ENCODE measurements at regions not wholly inside any gene's neighbourhood (a gene's known extent, or its start where the extent isn't known, plus 50 kb on each side); places are given as distances from the start of the nearest gene placed in this dataset.
"Not testable (repeated sequence)": the region's sequence is repeated elsewhere in the genome, so short reads cannot be mapped to it uniquely, and the experiment has no call there.

DNA sequence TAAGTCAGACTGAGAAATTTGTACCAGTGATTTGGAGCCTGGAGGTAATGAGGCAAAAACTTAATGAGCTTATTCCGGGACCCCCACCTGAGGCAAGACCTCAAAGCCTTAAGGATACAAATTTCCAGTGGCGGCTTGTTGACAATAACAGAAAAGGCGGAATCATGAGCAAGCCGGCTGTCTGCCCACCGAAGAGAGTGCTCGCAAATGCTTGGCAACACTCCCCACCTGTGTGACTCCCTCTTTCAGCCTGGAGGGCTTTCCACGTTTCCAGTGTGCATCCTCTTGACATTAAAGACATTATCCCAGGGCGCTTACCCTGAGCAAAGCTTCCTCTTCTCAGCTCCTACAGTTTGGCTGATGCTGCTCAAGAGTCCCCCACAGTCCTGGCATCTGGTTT is 830.4 kb upstream of the TPTE start:
- not testable (repeated sequence) for H3K4me1 Mint-ChIP-seq, H3K9me3 Mint-ChIP-seq, H3K4me3 Mint-ChIP-seq

DNA sequence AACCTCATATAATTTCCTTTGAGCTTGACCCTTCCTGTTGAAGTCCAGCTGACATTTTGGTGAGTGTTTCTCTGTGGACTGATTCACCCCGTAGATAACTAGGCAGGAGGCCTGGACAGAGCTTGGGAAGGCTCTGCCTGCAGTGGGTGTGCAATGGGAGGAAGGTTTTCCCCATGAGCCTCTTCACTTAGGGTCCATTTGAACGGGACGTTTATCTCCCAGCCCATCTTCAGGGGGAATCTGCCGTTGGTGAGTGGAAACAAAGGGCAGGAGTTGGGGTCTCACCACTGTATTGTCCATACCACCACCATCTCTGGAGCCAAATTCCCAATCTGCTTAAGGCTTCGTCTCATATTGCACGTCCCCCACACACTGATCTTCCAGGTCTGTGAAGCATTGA is 825.6 kb upstream of the TPTE start:
- H3K4me1 ChIP-seq (ENCODE audit: control insufficient read depth in 2 of 2, insufficient read depth in 2 of 2, low read length in 2 of 2); H3K9me3 ChIP-seq (ENCODE audit: control insufficient read depth in 2 of 3, low read length in 3 of 3); H3K9me3 Mint-ChIP-seq; H3K4me1 Mint-ChIP-seq; CTCF ChIA-PET; H3K36me3 ChIP-seq (ENCODE audit: control insufficient read depth in 2 of 3, insufficient read depth in 3 of 3, low read length in 3 of 3); intact Hi-C loops (cut with micrococcal nuclease); H3K4me3 ChIP-seq (ENCODE audit: low read length); ATAC-seq; POLR2A ChIA-PET; H3K27ac ChIP-seq (ENCODE audit: low read depth, low read length); DNase-seq; H3K27me3 Mint-ChIP-seq; H3K36me3 Mint-ChIP-seq; H3K4me3 Mint-ChIP-seq; H3K27ac Mint-ChIP-seq; H3K27me3 ChIP-seq (ENCODE audit: control insufficient read depth in 2 of 2, insufficient read depth in 2 of 2, low read length in 2 of 2): not testable (repeated sequence)

More for the DNA sequence above, 830.4 kb upstream of the TPTE start:
- intact Hi-C loops (cut with micrococcal nuclease); H3K4me3 ChIP-seq (ENCODE audit: low read length); H3K36me3 ChIP-seq (ENCODE audit: control insufficient read depth in 2 of 3, insufficient read depth in 3 of 3, low read length in 3 of 3); H3K27me3 Mint-ChIP-seq; ATAC-seq; H3K36me3 Mint-ChIP-seq; H3K27me3 ChIP-seq (ENCODE audit: control insufficient read depth in 2 of 2, insufficient read depth in 2 of 2, low read length in 2 of 2); H3K9me3 ChIP-seq (ENCODE audit: control insufficient read depth in 2 of 3, low read length in 3 of 3); CTCF ChIA-PET; H3K4me1 ChIP-seq (ENCODE audit: control insufficient read depth in 2 of 2, insufficient read depth in 2 of 2, low read length in 2 of 2); H3K27ac ChIP-seq (ENCODE audit: low read depth, low read length); H3K27ac Mint-ChIP-seq; DNase-seq; POLR2A ChIA-PET: not testable (repeated sequence)

DNA sequence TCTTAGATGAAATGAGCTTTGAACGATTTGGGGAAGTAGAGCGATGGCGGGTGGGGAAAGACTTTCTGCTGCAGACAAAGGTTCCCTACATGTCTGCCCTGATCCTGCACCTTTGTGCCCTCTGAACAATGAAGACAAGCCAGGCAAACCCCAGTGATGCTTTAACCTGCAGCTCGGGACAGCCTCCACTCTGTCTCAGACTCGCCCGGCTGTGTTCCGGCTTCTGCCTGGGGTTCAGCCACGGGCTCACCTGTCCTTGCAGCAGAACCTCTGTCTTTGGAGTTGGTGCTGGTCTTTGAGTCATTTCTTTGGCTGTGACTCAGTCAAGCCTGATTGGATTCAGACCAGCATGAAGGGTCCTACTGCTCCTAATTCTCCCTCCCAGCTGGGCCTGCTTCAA is 823.6 kb upstream of the TPTE start:
- POLR2A ChIA-PET; H3K27me3 ChIP-seq (ENCODE audit: control insufficient read depth in 2 of 2, insufficient read depth in 2 of 2, low read length in 2 of 2); H3K9me3 ChIP-seq (ENCODE audit: control insufficient read depth in 2 of 3, low read length in 3 of 3); H3K4me3 Mint-ChIP-seq; DNase-seq; ATAC-seq; H3K4me1 Mint-ChIP-seq; H3K27me3 Mint-ChIP-seq; CTCF ChIA-PET; H3K4me1 ChIP-seq (ENCODE audit: control insufficient read depth in 2 of 2, insufficient read depth in 2 of 2, low read length in 2 of 2); H3K36me3 ChIP-seq (ENCODE audit: control insufficient read depth in 2 of 3, insufficient read depth in 3 of 3, low read length in 3 of 3); H3K4me3 ChIP-seq (ENCODE audit: low read length); H3K27ac ChIP-seq (ENCODE audit: low read depth, low read length); H3K9me3 Mint-ChIP-seq; H3K36me3 Mint-ChIP-seq; H3K27ac Mint-ChIP-seq; intact Hi-C loops (cut with micrococcal nuclease): not testable (repeated sequence)

DNA sequence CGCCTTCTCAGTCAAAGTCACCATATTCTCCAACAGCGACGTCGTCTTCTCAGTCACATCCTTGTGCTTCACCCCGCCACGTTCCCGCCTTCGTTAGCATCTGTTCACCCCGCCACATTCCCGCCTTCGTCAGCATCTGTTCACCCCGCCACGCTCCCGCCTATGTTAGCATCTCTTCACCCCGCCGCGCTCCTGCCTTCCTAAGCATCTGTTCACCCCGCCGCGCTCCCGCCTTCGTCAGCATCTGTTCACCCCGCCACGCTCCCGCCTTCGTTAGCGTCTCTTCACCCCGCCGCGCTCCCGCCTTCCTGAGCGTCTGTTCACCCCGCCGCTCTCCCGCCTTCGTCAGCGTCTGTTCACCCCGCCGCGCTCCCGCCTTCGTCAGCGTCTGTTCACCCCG is 816.4 kb upstream of the TPTE start:
- H3K27me3 Mint-ChIP-seq; H3K4me1 Mint-ChIP-seq; POLR2A ChIA-PET; H3K27me3 ChIP-seq (ENCODE audit: control insufficient read depth in 2 of 2, insufficient read depth in 2 of 2, low read length in 2 of 2); H3K9me3 ChIP-seq (ENCODE audit: control insufficient read depth in 2 of 3, low read length in 3 of 3); intact Hi-C loops (cut with micrococcal nuclease); H3K4me3 Mint-ChIP-seq; CTCF ChIA-PET; H3K27ac ChIP-seq (ENCODE audit: low read depth, low read length); ATAC-seq; H3K4me3 ChIP-seq (ENCODE audit: low read length); DNase-seq; H3K4me1 ChIP-seq (ENCODE audit: control insufficient read depth in 2 of 2, insufficient read depth in 2 of 2, low read length in 2 of 2); H3K9me3 Mint-ChIP-seq; H3K36me3 ChIP-seq (ENCODE audit: control insufficient read depth in 2 of 3, insufficient read depth in 3 of 3, low read length in 3 of 3); H3K27ac Mint-ChIP-seq; H3K36me3 Mint-ChIP-seq: not testable (repeated sequence)

DNA sequence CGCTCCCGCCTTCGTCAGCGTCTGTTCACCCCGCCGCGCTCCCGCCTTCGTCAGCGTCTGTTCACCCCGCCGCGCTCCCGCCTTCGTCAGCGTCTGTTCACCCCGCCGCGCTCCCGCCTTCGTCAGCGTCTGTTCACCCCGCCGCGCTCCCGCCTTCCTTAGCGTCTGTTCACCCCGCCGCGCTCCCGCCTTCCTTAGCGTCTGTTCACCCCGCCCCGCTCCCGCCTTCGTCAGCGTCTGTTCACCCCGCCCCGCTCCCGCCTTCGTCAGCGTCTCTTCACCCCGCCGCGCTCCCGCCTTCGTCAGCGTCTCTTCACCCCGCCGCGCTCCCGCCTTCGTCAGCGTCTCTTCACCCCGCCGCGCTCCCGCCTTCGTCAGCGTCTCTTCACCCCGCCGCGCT is 815.9 kb upstream of the TPTE start:
- H3K27me3 Mint-ChIP-seq; intact Hi-C loops (cut with micrococcal nuclease); CTCF ChIA-PET; H3K9me3 Mint-ChIP-seq; H3K27ac ChIP-seq (ENCODE audit: low read depth, low read length); H3K36me3 Mint-ChIP-seq; H3K9me3 ChIP-seq (ENCODE audit: control insufficient read depth in 2 of 3, low read length in 3 of 3); ATAC-seq; DNase-seq; POLR2A ChIA-PET; H3K27me3 ChIP-seq (ENCODE audit: control insufficient read depth in 2 of 2, insufficient read depth in 2 of 2, low read length in 2 of 2); H3K4me3 ChIP-seq (ENCODE audit: low read length); H3K4me3 Mint-ChIP-seq; H3K36me3 ChIP-seq (ENCODE audit: control insufficient read depth in 2 of 3, insufficient read depth in 3 of 3, low read length in 3 of 3); H3K4me1 Mint-ChIP-seq; H3K27ac Mint-ChIP-seq; H3K4me1 ChIP-seq (ENCODE audit: control insufficient read depth in 2 of 2, insufficient read depth in 2 of 2, low read length in 2 of 2): not testable (repeated sequence)

DNA sequence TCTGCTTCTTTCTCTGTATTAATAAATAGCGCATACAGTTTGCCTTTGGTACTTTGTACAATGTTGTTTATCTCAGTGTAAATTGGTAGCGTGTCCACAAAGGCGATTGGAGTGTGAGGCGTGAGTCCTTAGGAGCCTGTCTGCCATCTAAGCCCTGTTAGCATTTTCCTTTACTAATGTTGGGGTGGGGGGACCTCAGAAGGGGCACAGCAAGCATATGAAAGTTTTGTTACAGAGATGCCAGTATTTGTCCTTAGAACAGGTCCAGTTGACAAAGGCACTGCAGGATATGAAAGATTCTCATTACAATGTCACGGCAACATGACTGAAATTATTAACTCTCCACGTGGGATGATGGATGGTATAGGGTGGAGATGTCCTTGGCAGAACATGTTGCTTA is 796.8 kb upstream of the TPTE start:
- H3K27ac Mint-ChIP-seq; H3K36me3 Mint-ChIP-seq; ATAC-seq; intact Hi-C loops (cut with micrococcal nuclease); DNase-seq; POLR2A ChIA-PET; H3K4me3 Mint-ChIP-seq; H3K4me1 ChIP-seq (ENCODE audit: control insufficient read depth in 2 of 2, insufficient read depth in 2 of 2, low read length in 2 of 2); H3K27me3 Mint-ChIP-seq; H3K4me1 Mint-ChIP-seq; H3K4me3 ChIP-seq (ENCODE audit: low read length); H3K27me3 ChIP-seq (ENCODE audit: control insufficient read depth in 2 of 2, insufficient read depth in 2 of 2, low read length in 2 of 2); H3K27ac ChIP-seq (ENCODE audit: low read depth, low read length); H3K36me3 ChIP-seq (ENCODE audit: control insufficient read depth in 2 of 3, insufficient read depth in 3 of 3, low read length in 3 of 3); CTCF ChIA-PET: not testable (repeated sequence)
- peaks cover 0 to 39% (median 16%) of the 10 kb centered on the region in 11 donors for H3K9me3 Mint-ChIP-seq
- H3K9me3 ChIP-seq (ENCODE audit: control insufficient read depth in 2 of 3, low read length in 3 of 3): peaks cover 0 to 17% (median 0%) of the 10 kb centered on the region in 3 experiments

DNA sequence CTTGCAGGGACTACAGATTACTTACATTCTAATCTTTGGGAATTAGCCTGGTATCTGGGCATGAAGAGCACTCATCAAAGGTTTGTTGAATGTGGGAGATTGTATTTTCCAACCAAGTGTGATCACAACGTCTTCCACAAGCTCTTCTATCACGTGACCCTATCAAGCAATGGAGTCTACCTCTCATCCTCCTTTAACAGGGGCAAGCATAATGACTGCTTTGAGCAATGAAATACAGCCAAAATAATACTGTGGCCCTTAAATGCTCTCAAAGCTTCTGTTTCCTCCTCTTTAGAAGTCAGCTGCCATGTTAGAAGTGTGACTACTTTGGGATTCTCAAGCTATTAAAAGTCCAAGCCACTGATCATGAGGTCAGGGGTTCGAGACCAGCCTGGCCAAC is 794.2 kb upstream of the TPTE start:
- H3K4me1 Mint-ChIP-seq; H3K36me3 ChIP-seq (ENCODE audit: control insufficient read depth in 2 of 3, insufficient read depth in 3 of 3, low read length in 3 of 3); H3K4me3 ChIP-seq (ENCODE audit: low read length); H3K27me3 Mint-ChIP-seq; ATAC-seq; CTCF ChIA-PET; H3K36me3 Mint-ChIP-seq; H3K4me1 ChIP-seq (ENCODE audit: control insufficient read depth in 2 of 2, insufficient read depth in 2 of 2, low read length in 2 of 2); DNase-seq; H3K4me3 Mint-ChIP-seq; H3K27ac ChIP-seq (ENCODE audit: low read depth, low read length); H3K27ac Mint-ChIP-seq; POLR2A ChIA-PET; intact Hi-C loops (cut with micrococcal nuclease); H3K27me3 ChIP-seq (ENCODE audit: control insufficient read depth in 2 of 2, insufficient read depth in 2 of 2, low read length in 2 of 2): not testable (repeated sequence)
- H3K9me3 ChIP-seq (ENCODE audit: control insufficient read depth in 2 of 3, low read length in 3 of 3): peaks cover 0 to 17% (median 0%) of the 10 kb centered on the region in 3 experiments
- peaks cover 0 to 38% (median 16%) of the 10 kb centered on the region in 11 donors for H3K9me3 Mint-ChIP-seq
